ENCODE measurements at regions not wholly inside any gene's neighbourhood (a gene's known extent, or its start where the extent isn't known, plus 50 kb on each side); places are given as distances from the start of the nearest gene placed in this dataset.
"Not testable (repeated sequence)": the region's sequence is repeated elsewhere in the genome, so short reads cannot be mapped to it uniquely, and the experiment has no call there.

DNA sequence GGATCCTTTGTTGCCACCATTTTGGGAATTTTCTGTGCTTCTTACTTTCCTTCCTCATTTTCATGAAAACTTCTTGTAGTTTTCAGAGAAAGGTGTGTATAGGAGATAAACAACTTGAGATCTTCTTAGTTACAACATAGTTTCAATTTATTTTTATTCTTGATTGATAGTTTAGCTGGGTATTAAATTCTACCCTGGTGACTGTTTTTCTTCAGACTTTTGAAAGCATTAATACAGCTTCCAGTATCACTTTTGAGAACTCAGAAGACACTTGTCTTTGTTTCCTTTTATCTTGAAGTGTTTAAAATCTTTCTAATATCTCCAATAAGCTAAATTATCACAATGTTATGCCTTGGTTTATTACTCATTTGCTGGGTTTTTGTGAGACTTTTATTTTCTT is 167.5 kb upstream of the DPP10 start:
- no peak for DNase-seq

DNA sequence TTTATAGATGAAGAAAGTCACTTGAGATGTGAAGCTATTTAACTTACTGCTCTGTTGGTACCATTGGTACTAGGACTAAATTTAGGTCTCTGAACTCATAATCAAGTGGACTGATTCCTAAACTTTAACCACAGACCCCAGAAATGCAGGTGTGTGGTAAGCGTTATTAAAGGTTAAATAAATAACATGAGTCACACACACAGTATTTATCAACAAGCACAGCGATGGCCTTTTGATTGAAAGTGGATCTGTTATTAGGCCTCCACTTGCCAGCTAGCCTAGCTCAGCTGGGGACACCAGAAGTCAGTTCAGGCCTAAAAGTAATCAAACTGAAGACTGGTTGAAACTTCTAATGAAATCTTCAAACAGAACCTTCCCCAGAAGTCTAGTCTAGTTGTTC is 161.3 kb upstream of the DPP10 start:
- DNase-seq = no peak

DNA sequence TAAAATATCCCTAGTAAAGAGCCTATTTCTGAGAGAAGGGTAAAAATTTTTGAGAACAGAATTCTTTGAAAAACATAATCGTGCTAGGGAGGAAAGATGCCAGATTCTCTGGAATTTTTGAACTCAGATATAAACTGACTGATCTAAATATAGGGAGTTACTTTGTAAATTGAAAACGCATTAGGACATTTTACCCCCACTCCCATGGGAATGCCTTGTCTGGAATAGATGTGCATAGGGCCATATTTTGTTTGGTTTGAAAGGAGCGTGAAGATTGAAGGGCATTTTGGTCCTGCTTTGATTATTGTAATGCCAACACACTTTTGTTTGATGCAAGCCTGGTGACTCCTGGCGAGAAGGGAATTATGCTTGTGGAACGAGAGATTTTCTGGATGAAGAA is 158.7 kb upstream of the DPP10 start:
- no peak for DNase-seq

DNA sequence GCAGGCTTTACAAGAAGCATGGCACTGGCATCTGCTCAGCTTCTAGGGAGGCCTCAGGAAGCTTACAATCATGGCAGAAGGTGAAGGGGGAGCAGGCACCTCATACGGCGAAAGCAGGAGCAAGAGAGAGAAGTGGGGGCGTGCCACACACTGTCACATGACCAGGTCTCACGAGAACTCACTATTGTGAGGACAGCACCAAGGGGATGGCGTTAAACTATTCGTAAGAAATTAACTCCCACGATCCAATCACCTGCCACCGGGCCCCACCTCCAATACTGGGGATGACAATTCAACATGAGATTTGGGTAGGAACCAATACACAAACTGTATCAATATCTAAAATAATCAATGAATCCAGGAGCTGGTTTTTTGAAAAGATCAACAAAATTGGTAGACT is 156.0 kb upstream of the DPP10 start:
- DNase-seq = no peak

DNA sequence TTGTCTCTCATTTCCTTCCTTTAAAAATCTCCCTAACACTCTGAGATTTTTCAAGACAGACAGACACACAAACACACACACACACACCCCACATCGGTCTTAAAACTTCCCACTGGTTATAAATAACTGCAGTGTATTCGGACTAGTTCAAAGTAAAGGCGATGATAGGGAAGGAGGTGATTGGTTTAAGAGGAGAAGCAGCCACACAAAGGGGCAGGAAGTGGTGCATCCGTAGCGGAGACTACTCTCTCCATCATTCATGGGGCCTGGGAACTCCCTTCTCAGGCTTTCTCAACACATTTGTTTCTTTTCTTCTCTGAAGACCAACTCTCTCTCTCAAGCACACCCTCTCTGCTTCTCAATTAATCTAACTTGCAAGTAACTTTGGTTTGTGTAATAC is 149.1 kb upstream of the DPP10 start:
- no peak for DNase-seq

DNA sequence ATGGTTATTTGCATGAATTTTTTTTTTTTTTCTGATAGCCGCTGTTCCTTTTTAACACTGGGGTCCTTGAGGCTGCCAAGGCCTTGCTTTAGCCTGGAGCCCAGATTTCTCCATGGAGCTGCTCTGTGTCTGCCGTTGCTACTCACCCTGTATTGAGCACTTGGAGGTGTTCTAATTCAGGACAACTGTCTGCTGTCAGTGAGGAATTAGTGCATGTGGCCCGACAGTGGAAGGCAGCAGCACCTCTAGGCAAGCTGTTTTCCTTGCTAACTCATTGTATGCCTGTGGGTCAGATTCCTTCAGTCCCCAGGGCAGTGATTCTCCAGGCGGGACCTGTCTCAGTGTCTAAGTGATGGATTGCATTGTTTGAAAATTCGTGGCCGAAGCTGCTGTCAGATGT is 147.7 kb upstream of the DPP10 start:
- no peak for DNase-seq

DNA sequence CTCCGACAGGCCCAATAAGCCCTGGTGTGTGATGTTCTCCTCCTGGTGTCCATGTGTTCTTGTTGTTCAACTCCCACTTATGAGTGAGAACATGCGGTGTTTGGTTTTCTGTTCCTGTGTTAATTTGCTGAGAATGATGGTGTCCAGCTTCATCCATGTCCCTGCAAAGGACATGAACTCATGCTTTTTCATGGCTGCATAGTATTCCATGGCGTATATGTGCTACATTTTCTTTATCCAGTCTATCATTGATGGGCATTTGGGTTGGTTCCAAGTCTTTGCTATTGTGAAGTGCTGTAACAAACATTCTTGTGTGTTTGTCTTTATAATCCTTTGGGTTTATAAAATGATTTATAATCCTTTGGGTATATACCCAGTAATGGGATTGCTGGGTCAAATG is 142.1 kb upstream of the DPP10 start:
- DNase-seq = not testable (repeated sequence)

DNA sequence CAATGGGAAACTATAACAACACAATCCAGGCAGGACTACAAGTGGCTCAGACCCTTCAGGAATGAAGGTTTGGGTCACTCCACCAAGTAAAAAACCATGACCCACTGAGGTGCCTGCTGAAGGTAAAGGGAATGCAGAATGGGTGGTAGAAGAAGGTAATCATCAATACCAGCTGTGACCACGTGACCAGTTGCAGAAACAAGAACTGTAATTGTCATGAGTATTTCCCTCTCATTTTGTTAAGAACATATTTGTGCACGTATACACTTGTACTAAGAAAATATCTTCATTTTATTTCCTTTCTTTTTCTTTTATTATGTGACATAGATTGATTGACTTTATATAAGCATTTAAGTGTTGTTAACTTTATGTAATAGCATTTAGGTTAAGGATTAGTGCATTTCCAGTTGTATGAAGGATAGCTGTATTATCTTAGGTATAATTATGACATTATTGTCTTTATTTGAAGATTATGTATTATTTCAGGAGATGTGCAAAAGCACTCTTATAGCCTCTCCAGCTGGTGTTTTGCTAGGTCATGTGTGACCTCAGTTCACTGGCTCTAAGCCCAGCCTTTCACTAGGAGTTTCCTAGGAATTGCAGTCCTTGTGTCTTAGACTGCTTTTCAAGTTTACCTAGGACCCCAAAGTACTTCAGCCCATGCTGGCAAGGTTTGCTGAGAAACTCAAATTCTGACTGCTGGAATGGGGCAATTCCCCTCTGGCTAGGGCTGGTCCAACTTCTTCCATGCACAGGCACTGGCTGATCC is 125.7 kb upstream of the DPP10 start:
- no peak for DNase-seq

DNA sequence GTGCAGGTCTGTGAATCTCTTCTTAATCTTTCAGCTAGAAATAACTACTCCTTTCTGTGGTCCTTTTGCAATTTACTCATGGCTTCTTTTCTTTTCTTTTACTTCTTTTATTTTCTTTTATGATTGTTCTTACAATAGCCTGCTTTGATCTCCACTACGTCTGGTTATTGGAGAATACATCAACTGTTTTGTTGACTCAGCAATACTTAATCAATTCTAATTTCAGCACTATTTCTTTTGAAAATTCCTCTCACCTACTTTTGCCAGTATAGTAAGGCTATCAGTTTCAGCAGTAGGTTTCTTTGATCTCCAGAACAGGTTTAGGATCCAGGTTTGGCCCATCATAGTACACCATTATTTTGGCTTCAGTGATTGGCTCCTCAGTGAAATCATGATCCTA is 111.8 kb upstream of the DPP10 start:
- no peak for DNase-seq

DNA sequence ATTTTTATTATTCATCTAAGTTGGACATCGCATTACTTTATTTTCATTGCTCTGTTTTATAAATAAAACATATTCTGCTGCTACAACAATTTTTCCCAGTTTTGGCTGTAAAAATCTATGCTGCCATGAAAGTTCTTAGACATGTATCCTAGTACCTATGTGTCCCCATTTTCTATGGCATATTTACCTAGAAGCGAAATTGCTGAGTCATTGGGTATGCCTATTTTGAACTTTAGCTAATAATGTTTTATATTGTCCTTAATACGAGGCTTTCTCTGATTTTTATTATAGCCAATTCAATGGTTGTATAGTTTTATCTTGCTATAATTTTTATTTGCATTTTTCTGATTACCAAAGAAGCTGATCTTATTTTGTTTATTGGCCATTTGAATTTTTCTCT is 110.5 kb upstream of the DPP10 start:
- DNase-seq = no peak

DNA sequence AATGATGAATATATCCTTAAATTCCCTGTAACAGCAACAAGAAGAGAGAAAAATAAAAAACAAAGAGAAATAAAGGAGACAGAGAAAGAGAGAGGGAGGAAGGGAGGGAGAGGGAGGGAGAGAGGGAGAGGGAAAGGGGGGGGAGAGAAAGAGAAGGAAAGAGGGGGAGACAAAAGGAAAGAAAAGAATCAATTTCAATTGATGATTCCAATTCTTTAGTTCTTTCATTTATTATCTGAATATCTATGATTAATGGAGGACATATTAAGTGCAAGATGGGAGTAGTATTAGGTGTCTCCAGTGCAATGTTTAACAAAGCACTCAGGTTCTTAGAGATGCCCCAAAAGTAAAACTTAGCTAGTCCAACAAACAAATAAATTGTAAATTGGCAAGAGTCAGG is 97.2 kb upstream of the DPP10 start:
- no peak for DNase-seq

DNA sequence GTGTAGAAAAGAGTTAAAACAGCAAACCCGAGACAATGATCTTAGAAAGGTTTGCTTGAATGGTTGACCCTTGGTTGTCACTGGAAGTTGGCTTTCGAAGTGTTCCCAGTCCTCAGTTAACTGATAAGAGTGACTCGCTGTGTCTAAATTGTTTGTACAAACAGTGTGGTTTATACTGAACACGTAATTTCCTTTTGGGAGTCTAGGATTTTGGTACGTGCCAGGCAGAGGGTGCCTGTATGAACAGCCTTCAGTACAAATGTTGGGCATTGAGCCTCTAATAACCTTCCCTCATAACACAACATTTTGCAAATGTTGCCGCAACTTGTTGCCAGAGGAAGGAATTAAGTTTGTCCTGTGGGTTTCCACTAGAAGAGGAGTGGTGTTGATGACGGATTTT is 95.8 kb upstream of the DPP10 start:
- DNase-seq = no peak

DNA sequence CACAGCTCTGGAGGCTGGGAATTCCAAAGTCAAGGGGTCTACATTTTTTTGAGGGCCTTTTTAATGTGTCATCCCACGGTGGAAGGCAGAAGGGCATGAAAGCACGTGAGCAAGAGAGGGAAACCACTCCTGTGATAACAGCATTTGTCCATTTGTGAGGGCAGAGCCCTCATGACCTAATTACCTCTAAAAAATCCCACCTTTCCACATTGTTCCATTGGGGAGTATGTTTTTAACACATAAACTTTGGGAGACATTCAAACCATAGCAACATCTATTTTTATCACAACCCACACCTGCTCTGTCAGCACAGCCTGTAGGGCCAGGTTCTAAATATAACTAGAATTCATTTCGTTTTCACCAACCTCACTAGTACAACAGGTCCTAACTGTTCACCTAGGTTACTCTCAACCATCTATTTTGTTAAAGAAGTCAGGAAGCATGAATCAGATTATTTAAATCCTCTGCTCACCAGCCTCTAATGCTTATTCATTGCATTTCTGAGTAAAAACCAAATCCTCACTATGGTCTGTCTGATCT is 92.2 kb upstream of the DPP10 start:
- DNase-seq = no peak

DNA sequence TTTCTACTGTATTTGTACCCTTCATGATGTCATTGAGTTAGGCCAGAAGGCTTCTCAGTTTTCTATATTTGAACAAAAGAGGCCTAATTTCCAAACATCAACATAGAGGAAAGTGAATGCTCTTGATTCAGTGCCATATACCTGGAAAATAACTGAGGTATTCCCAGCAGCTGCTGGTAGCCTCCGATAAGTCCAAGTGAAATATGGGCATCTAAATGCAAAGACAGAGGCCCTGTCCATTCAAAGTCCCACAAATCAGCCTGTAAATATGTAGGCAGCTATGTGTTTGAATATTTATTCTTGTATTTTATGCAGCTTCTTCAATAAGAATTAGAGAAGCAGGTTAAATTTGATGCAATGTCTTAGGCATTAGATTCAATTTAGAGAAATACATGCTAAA is 89.5 kb upstream of the DPP10 start:
- no peak for DNase-seq

DNA sequence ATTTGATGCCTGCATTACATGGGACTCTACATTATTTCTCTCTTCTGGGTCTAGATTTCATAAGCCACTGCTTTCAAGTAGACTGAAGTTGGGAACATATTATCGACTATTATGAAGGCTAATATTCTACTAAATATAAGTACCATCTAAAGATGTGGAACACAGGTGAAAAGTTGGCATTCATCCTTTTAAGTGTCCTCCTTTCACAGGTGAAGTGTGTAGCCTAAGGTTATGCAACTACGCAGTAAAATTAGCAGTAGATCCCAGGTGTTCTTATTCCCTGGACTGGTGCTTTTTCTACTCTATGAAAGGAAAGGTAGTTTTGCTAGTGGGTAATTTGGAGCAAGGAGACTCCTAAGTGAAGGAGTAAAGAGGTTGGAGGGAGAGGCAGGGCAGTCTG is 88.2 kb upstream of the DPP10 start:
- DNase-seq = no peak

DNA sequence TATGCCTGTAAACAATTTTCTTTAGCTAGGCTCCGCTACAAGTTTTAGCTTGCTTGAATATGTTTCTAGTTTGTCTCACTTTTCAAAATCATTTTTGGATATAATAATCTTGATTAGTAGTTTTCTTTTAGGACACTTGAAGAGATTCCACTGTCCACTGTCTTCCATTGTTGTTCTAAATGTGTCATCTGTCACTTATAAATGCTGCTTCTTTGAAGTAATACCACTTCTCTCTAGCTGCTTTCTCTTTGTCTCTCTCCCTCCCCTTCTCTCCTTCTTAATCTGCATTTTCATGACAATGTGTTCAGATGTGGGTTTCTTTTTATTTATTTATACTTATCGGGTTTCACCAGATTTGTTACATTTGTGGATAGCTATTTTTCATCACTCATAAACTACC is 73.7 kb upstream of the DPP10 start:
- DNase-seq = no peak

DNA sequence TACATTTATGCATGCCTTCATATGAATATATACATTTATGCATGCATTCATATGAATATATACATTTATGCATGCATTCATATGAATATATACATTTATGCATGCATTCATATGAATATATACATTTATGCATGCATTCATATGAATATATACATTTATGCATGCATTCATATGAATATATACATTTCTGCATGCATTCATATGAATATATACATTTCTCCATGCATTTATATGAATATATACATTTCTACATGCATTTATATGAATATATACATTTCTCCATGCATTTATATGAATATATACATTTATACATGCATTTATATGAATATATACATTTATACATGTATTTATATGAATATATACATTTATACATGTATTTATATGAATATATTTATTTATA is 70.7 kb upstream of the DPP10 start:
- not testable (repeated sequence) for DNase-seq

DNA sequence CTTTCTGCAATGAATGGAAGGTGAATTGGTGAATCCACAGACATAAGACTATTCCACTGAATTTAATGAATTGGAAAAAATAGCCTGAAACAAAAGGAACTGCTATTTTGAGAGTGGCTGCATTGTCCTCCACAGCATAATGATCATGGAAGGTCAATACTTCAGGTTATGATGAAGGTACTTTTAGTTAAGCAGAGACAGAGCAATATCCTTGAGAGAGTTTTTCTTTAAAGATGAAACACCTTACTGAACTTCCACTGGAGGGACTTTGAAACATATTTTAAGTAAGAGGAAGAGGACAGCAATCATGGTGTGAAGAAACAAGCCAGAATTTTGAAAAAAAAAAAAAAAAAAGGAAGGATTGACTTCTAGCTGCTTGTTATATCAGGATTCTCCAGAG is 68.8 kb upstream of the DPP10 start:
- no peak for DNase-seq

DNA sequence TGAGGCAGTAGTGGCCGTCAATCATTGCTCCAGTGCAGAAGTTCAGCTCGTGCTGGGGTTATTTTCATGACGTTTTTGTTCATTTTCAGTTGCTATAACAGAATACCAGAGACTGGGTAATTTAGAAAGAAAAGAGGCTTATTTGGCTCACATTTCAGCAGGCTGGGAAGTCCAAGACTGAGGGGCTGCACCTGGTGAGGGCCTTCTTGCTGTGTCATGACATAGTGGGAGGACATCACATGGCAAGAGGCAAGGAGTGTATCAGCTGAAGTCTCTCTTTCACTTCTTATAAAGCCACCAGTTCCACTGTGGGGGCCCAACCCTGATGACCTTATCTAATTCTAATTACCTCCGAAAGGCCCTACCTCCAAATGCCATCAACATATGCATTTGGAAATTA is 58.0 kb upstream of the DPP10 start:
- no peak for DNase-seq

DNA sequence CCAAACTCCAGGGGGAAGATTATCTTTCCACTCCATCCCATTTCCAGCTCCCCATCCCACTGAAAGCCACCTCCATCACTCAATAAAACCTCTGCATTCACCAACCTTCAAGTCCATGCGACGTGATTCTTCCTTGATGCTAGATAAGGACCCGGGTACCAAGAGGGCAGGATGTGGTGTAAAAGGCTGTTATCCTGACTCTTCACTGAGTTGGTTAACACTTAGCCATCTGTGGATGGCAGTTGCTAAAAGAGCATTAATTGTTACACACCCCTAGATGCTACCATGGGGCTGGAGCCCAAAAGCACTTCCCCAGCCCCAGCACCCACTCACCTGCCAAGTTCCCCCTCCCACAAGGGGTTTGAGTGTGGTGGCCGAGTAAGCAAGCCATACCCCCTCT is 53.4 kb upstream of the DPP10 start:
- DNase-seq = no peak
